ENCODE measurements at regions not wholly inside any gene's neighbourhood (a gene's known extent, or its start where the extent isn't known, plus 50 kb on each side); places are given as distances from the start of the nearest gene placed in this dataset.
"Not testable (repeated sequence)": the region's sequence is repeated elsewhere in the genome, so short reads cannot be mapped to it uniquely, and the experiment has no call there.

GRCh38 chr19:22519562-22519961, 97.4 kb upstream of the ZNF98 start:
- TF ChIP-seq CTCF (IDR thresholded peaks at IDR 0.05; ENCODE audit: low read depth, low read length); POLR2A (IDR thresholded peaks at IDR 0.05; ENCODE audit: extremely low read depth, insufficient read length): not testable (repeated sequence)

All from NB4 (cell line).